Chondrocyte (in vitro differentiated cells): ENCODE measurements at regions not wholly inside any gene's neighbourhood (a gene's known extent, or its start where the extent isn't known, plus 50 kb on each side); places are given as distances from the start of the nearest gene placed in this dataset.

Source experiments
- DNase-seq: peaks from one replicate; pipeline ENCODE4 v3.0.0; 2021; ENCODE audit warnings: mixed read lengths, low spot score
- H3K27ac Mint-ChIP-seq: one replicate; pipeline ENCODE4 v1.8.0; 2021; ENCODE audit warnings: mild to moderate bottlenecking, moderate library complexity, mixed read lengths; ENCODE audit not compliant: unreplicated experiment
- H3K27me3 Mint-ChIP-seq: 2 replicates; pipeline ENCODE4 v1.8.0; 2021; ENCODE audit warnings: low read depth, mixed read lengths
- H3K36me3 Mint-ChIP-seq: 2 replicates; pipeline ENCODE4 v1.8.0; 2021; ENCODE audit warnings: low read depth, mixed read lengths
- H3K4me1 Mint-ChIP-seq: 2 replicates; pipeline ENCODE4 v1.8.0; 2021; ENCODE audit warnings: low read depth, mild to moderate bottlenecking, mixed read lengths
- H3K4me3 Mint-ChIP-seq: one replicate; pipeline ENCODE4 v1.8.0; 2021; ENCODE audit warnings: mild to moderate bottlenecking, moderate library complexity, mixed read lengths; ENCODE audit not compliant: unreplicated experiment
- H3K9me3 Mint-ChIP-seq: 2 replicates; pipeline ENCODE4 v1.8.0; 2021; ENCODE audit warnings: low read depth, mixed read lengths
- TF ChIP-seq, protein P1 (sequence below): fragments of 200-600 bp; sonication (generic); IDR thresholded peaks from 2 replicates; pipeline ENCODE4 v1.5.0; 2021; ENCODE audit warnings: antibody characterized with exemption, mild to moderate bottlenecking, moderate library complexity

DNA sequence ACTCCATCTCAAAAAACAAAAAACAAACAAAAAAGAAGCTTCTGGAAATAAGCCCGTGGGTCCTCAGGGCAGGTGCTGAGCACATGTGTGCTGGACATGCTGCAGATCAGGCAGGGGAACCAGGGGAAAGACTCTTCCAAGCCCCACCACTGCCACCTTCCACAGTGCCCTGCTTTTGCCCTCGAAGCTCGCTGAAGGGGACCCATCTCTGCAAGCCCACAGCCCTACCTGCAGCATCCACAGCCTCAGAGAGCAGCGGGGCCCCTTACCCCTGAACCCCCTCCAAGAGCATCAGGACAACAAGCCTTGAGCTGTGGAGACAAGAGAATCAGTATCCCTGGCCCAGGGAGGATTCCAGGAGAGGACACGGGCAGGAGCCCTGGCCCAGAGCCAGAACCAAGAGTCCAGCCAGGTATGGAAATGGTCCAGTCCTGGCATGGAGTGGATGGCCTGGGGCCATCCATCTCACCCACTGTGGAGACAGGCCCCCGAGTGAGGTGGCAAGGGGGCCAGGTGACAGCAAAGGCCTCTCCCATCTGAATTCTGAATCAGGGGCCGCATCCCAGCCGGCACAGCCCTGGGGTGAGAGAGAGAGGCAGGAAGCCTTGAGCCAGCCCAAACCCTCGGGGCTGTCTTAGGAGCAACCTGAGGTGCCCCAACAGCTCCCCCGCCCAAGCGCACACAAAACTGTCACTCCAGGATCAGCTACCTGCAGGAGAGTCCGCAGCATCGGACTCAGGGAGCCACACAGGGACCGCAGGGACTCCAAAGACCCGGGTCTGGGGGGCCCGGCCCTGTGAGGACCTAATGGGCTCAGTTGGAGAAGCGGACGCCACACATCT, 51.8 kb upstream of the TPM4 start:
- Mint-ChIP-seq H3K9me3 (no peaks in the 10 kb centered on the region), H3K27me3 (peaks cover 12% of the 10 kb centered on the region), H3K4me3 (no peak overlapping the region), H3K27ac (no peak overlapping the region), H3K4me1 (no peaks in the 10 kb centered on the region), H3K36me3 (no peaks in the 10 kb centered on the region)
- DNase-seq, result peak; percentile 85
- TF ChIP-seq, protein P1, sequence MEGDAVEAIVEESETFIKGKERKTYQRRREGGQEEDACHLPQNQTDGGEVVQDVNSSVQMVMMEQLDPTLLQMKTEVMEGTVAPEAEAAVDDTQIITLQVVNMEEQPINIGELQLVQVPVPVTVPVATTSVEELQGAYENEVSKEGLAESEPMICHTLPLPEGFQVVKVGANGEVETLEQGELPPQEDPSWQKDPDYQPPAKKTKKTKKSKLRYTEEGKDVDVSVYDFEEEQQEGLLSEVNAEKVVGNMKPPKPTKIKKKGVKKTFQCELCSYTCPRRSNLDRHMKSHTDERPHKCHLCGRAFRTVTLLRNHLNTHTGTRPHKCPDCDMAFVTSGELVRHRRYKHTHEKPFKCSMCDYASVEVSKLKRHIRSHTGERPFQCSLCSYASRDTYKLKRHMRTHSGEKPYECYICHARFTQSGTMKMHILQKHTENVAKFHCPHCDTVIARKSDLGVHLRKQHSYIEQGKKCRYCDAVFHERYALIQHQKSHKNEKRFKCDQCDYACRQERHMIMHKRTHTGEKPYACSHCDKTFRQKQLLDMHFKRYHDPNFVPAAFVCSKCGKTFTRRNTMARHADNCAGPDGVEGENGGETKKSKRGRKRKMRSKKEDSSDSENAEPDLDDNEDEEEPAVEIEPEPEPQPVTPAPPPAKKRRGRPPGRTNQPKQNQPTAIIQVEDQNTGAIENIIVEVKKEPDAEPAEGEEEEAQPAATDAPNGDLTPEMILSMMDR, result no peak

DNA sequence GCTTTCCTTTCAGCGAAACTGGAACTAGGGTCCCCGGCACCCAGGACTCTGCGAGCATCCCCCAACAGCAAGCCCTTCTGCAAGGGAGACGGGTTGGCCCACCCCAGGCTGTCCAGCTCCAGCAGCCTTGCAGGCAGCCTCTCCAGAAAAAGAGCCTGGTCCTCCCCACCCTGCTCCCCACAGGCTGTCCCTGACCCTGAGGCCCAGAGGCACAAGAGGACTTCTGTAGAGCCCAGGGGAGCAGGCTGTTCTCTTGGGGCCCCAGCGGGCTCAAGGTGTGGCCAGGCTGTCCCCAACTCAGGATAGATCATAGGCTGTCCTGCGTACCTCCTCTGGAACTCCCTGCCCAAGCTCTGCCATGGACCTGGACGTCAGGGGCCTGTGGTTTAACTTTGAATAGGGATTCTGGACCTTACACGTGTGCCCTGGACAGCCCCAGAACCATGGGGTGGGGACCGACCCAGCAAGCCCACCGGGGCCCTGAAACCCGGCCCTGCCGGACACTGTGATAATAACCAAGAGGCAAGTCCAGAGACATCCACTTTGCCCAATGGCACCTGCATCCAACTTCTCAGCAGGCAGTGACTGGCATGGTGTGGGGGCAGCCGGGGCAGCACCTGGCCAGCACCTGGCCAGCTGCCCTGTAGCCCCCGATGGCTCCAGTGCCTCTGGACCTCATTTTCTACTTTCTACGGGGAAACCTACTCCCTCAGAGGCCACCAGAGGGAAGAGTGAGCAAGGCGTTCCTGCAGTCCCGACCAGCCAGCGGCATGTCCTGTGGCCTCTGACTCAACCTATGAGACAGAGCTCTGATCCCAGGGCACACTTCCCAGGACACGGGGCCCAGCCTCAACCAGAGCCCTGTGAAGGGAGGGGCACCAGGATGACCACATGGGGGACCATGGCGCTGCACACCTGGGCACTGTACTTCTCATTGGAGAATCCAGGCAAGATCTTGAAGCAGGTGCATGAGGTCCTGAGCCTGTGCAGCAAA, 50.9 kb upstream of the TPM4 start:
- H3K36me3 Mint-ChIP-seq, result no peaks in the 10 kb centered on the region
- no peaks in the 10 kb centered on the region for H3K4me1 Mint-ChIP-seq
- H3K27ac Mint-ChIP-seq, result no peak overlapping the region
- TF ChIP-seq, protein P1, result peak; percentile 71
- DNase-seq, result peak; percentile 82
- no peak overlapping the region for H3K4me3 Mint-ChIP-seq
- H3K27me3 Mint-ChIP-seq, result peaks cover 15% of the 10 kb centered on the region
- H3K9me3 Mint-ChIP-seq, result no peaks in the 10 kb centered on the region

DNA sequence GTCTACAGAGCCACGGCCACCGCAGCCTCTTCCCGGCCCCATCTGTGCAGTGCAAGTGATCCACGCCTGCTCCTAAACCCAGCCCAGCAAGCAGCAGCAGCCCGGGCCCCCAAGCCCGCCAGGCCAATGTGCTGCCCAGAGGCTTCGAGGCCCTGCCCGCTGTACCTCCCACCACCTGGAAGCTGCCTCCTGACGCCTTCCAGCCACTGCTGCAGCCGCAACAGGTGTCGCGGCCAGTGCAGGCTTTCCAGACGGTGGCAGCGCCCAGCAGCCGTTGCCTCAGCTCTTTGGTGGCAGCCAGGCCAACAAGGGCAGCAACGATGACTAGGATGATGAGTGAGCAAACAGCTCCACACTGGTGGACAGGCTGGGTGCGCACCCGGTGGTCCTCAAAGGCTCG, 50.2 kb upstream of the TPM4 start:
- TF ChIP-seq, protein P1, result no peak
- no peak overlapping the region for H3K27ac Mint-ChIP-seq
- DNase-seq, result peak; percentile 87
- H3K4me1 Mint-ChIP-seq, result no peaks in the 10 kb centered on the region
- no peak overlapping the region for H3K4me3 Mint-ChIP-seq
- peaks cover 13% of the 10 kb centered on the region for H3K27me3 Mint-ChIP-seq
- no peaks in the 10 kb centered on the region for H3K9me3 Mint-ChIP-seq
- H3K36me3 Mint-ChIP-seq, result no peaks in the 10 kb centered on the region
